HS-27A (cell line): ENCODE measurements at regions not wholly inside any gene's neighbourhood (a gene's known extent, or its start where the extent isn't known, plus 50 kb on each side); places are given as distances from the start of the nearest gene placed in this dataset.
"Not testable (repeated sequence)": the region's sequence is repeated elsewhere in the genome, so short reads cannot be mapped to it uniquely, and the experiment has no call there.

Experiments
- DNase-seq: peaks from one replicate; pipeline ENCODE4 v3.0.0-alpha.2; 2012; ENCODE audit warnings: low read depth, missing footprints

GRCh38 chr2:212777020-212777491, 238.5 kb upstream of the ERBB4 start:
- no peak for DNase-seq

GRCh38 chr2:212773808-212774339, 235.3 kb upstream of the ERBB4 start:
- no peak for DNase-seq

- no peak for DNase-seq
These were observed 231.6 kb upstream of the ERBB4 start for GRCh38 chr2:212770240-212770639.

- no peak for DNase-seq
These were observed 228.3 kb upstream of the ERBB4 start for GRCh38 chr2:212766921-212767320.

- no peak for DNase-seq
These were observed 214.2 kb upstream of the ERBB4 start for GRCh38 chr2:212752730-212753351.

- no peak for DNase-seq
These were observed 206.8 kb upstream of the ERBB4 start for GRCh38 chr2:212745359-212745758.

GRCh38 chr2:212737392-212738172, 199.0 kb upstream of the ERBB4 start:
- DNase-seq, result no peak

- no peak for DNase-seq
These were observed 197.8 kb upstream of the ERBB4 start for GRCh38 chr2:212736385-212736726.

- DNase-seq, result no peak
These were observed 194.7 kb upstream of the ERBB4 start for GRCh38 chr2:212733273-212733672.

GRCh38 chr2:212732860-212733259, 194.3 kb upstream of the ERBB4 start:
- no peak for DNase-seq

- no peak for DNase-seq
These were observed 192.4 kb upstream of the ERBB4 start for GRCh38 chr2:212730994-212731393.

- no peak for DNase-seq
These were observed 190.1 kb upstream of the ERBB4 start for GRCh38 chr2:212728717-212729116.

- no peak for DNase-seq
These were observed 189.1 kb upstream of the ERBB4 start for GRCh38 chr2:212727751-212728150.

- no peak for DNase-seq
These were observed 187.8 kb upstream of the ERBB4 start for GRCh38 chr2:212726403-212726802.

- no peak for DNase-seq
These were observed 186.6 kb upstream of the ERBB4 start for GRCh38 chr2:212725180-212725579.

- DNase-seq, result no peak
These were observed 184.6 kb upstream of the ERBB4 start for GRCh38 chr2:212723226-212723625.

GRCh38 chr2:212722046-212722445, 183.4 kb upstream of the ERBB4 start:
- DNase-seq, result no peak

GRCh38 chr2:212721026-212721451, 182.4 kb upstream of the ERBB4 start:
- DNase-seq, result no peak

- not testable (repeated sequence) for DNase-seq
These were observed 176.8 kb upstream of the ERBB4 start for GRCh38 chr2:212715411-212715810.

- DNase-seq, result no peak
These were observed 175.1 kb upstream of the ERBB4 start for GRCh38 chr2:212713681-212714080.

- no peak for DNase-seq
These were observed 174.4 kb upstream of the ERBB4 start for GRCh38 chr2:212712991-212713390.

GRCh38 chr2:212712466-212712865, 173.9 kb upstream of the ERBB4 start:
- DNase-seq, result no peak

- DNase-seq, result peak; percentile 24
These were observed 173.3 kb upstream of the ERBB4 start for GRCh38 chr2:212711856-212712255.
